GM18873 (cell line): ENCODE measurements at regions not wholly inside any gene's neighbourhood (a gene's known extent, or its start where the extent isn't known, plus 50 kb on each side); places are given as distances from the start of the nearest gene placed in this dataset.
"Not testable (repeated sequence)": the region's sequence is repeated elsewhere in the genome, so short reads cannot be mapped to it uniquely, and the experiment has no call there.

Source experiments
- ATAC-seq: cut with Tn5 transposase; IDR thresholded peaks from one replicate; pipeline ENCODE4 v1.9.1; 2021; ENCODE audit warnings: mild to moderate bottlenecking, moderate library complexity, moderate number of reproducible peaks; ENCODE audit not compliant: unreplicated experiment, low FRiP score

GRCh38 chr1:208460823-208461222 lies 216.6 kb upstream of the PLXNA2 start:
- no peak for ATAC-seq

- no peak for ATAC-seq
Observed at GRCh38 chr1:208461680-208462079, 217.5 kb upstream of the PLXNA2 start.

DNA sequence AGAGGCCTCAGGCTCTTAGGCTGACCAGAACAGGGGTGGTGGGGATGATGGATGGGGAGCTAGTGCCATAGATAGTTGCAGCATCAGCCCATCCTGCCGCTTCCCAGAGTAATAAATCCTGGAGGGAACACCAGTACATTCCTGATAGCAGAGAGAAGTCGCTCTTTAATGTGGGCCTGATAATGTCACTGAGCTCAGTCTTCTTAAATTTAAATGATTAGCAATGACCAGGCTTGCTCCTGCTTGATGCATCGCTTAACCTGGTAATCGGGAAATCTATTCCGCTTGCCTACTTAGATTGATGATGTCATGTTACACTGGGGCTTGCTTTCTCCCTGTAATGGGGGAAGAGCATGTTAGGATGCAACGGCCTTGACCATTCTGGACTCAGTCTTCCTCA lies 218.6 kb upstream of the PLXNA2 start:
- no peak for ATAC-seq

DNA sequence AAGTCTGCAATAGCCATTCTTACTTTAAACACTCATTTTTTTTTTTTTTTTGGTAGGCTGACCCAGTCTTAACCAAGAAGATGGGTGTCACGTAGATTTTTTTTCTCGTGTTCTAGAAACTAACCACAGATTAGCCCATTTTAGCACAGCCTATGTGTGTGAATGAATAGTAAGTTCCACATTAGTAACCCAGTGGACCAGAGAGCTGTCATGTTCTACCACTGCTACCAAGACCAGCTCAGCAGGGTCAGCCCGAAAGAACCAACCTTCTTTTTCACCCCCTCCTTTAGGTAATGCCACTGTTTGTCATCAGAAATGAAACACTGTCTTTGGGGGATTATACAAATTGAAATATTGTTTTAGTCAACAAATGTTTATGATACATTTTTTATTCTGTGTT lies 221.1 kb upstream of the PLXNA2 start:
- no peak for ATAC-seq

- no peak for ATAC-seq
Observed at GRCh38 chr1:208465786-208466590, 221.8 kb upstream of the PLXNA2 start.

DNA sequence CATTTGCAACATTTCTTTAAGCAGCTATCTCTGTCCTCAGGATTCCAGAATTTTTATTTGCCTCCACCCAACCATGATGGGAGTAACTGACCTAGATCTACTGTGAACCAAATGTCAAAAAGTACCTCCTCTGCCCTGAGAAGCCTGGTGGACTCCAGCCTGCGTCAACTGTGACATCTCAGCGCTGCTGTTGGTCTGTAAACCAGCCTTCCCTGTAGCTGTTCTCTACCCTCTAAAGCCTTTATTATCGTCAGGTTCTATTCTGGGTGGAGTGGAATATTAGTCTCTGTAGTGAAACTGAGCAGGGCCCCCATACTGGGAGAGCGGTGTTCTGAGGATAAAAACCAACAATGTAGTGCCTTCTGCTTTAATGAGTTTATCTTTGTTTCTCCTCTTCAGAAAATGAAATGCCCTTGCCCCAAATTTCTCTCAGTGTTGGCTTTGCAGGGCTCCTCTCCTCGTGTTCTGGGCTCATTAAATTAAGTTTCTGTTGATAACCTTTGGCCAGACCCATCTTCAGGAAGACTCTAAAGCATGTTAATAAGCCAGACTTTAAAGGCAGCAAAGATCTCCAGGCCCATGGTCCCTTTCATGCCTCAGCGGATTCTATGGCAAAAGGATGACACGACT lies 223.1 kb upstream of the PLXNA2 start:
- ATAC-seq = no peak

DNA sequence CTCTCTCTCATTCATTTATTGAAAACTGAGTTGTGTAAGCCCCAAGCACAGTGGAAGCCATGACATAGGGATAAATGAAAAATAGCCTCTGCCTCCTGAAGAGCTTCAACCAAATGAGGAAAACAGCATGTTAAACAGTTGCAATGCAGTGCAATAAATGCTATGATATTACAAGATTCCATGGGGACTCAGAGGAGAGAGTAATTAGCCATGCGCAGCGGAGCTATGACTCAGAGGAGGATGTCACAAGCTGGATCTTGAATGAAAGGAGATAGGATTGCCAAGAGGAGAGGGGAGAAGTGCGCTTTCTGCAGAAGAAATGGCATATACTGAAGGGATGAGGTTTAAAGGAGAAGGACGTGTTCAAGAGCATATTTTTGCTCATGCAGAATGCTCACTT lies 231.3 kb upstream of the PLXNA2 start:
- ATAC-seq = no peak

DNA sequence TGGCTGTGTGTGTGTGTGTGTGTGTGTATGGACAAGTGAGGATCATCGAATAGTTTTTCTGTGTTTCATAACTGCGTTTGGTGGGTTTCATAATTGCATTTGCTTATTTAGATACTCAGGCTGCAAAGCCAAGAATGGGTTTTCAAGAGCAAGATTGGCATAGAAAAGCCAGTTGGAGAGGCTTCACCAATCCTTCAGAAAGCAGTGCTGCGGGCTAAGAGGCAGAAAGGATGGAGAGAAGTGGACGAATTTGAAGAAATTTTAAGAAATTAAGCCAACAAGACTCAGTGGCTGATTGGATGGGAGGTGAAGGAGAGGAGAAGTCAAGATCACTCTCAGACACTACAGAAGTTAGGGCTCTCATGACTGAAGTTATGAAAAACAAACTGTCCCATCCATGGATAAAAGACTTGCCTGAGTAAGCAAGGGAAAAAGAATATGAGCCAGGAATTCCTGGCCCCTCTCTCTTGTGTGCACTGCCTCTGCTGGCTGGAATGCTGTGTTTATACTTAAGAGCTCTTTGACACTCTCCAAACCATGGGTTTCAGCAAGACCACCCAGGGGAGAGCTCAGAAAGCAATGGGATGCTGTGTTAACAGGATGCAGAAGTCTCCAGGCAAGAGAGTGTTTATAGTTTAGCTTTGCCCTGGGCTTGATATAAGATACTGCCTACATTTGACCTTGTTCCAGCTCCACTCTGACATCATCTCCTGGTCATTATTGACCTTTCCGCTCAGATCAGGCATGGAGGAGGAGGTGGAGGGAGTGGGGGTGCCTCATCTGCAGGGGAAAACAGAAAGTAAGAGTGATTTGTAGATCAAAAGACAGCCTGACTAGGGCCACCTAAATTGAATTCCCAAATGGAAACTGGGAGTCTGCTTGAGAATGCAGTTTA lies 232.0 kb upstream of the PLXNA2 start:
- no peak for ATAC-seq

- ATAC-seq = no peak
Observed at GRCh38 chr1:208476846-208477170, 232.6 kb upstream of the PLXNA2 start.

GRCh38 chr1:208479435-208479834 lies 235.3 kb upstream of the PLXNA2 start:
- ATAC-seq = no peak

DNA sequence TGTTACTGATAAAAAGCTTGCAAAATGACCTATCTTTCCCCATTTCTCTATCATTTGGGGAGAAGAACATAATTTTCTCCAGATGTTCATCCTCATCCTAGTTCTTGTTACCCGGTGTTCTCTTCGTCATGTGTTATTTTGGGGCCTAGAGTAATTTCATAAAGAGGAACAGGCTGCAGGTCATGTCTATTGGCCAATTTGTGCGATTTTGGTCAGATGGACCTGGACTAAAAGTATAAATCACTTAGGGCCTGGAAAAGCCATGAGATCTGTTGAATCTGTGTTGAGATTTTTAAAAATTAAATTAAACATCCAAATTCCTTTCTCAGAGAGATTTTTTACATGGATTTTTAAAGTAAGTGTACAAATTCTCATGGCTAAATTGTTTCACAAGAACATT lies 241.3 kb upstream of the PLXNA2 start:
- no peak for ATAC-seq

DNA sequence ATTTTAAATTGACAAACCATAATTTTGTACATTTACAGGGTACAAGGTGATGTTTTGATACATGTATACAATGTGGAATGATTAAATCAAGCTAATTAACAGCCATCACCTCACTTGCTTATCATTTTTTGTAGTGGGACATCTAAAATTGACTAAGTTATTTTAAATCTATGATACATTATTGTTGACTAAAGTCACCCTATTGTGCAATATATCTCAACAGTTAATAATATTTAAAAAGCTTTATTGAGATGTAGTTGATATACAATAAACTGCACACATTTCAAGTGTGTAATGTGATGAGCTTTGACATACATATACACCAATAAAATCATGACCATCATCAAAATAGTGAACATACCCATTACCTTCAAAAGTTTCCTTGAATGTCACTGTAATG lies 242.5 kb upstream of the PLXNA2 start:
- no peak for ATAC-seq

- not testable (repeated sequence) for ATAC-seq
Observed at GRCh38 chr1:208488432-208488831, 244.2 kb upstream of the PLXNA2 start.

DNA sequence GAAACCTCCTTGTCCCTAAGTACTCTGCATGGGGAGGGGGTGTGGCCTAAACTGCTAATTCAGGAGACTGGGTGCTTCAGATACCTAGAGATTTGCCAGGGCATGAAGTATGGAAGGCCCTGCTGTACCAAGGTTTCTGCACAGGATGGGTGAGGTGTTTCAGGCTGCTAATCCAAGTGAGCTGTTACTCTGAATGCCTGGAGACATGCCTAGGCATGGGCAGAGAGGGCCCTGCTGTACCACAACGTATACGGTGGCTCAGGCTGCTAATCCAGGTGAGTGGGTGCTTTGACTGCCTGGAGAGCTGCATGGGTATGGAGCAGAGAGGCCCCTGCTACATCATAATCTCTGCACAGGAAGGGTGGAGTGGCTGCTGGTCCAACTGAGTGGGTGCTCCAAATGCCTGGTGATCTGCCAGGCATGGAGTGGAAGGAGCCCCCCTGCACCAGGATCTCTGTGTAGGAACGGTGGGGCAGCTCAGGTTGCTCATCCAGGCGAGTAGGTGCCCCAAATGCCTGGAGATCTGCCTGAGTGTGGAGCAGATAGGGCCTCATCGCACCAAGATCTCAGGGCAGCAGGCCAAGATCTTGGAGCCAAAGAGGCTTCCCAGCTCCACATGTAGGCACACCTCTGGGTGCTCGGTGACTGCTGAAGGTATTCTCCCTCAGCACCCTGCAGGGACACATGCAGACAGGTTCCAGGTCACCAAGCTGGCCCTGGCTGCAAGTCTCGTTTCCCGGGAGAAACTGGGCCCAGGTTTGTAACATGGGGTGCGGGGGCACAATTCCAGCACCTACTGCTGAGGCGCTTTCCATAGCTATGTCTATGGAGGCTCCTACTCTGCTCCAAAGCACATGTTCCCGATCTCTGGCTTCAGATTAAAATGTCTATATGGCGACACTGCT lies 252.5 kb upstream of the PLXNA2 start:
- no peak for ATAC-seq

DNA sequence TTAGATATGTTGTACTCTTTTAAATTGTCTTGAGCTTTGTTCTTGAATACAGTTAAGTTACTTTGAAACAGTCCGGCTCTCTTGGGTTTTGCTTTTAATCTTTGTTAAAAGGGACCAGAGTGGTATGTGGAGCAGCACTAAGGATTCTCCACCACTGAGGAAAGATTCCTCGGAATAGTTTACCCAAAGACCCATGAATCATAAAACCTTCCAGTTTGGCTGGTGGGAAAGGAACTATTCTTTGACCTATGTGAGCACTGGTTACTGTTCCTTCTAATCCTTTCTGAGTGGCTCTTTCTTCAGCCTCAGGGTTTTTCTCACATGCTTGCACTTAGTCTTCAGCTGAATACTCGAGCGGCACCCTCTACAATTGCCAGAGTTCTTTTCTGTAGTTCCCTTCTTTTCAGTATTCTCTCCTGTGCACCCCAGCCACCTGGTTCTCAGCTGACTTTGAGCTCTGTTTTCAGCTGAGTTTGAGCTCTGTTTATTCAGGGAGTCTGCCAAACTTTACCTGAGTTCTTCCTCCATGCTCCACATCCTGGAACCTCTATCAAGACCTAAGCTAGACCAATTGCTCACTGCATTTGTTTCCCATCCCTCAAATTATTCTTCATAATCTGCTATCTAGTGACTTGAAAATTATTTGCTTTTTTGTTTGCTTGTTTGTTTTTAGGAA lies 253.8 kb upstream of the PLXNA2 start:
- ATAC-seq = no peak

DNA sequence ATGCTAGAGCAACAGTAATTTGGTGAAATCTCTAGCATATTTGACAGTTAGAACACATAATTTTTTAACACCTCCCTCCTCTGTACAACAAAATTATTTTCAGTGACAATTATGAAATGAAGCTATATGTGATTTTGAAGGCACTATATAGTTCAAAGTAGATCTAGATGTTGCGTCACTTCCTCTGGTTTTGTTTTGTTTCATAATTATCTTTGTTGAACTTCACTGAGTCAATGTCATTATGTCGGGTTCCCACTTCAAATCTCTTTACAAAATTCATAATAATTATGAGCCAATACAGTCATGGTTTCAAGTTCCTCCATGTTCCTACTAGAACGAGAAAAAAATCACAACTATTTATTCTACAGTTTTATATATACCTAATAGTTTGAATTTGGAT lies 254.8 kb upstream of the PLXNA2 start:
- ATAC-seq = no peak

DNA sequence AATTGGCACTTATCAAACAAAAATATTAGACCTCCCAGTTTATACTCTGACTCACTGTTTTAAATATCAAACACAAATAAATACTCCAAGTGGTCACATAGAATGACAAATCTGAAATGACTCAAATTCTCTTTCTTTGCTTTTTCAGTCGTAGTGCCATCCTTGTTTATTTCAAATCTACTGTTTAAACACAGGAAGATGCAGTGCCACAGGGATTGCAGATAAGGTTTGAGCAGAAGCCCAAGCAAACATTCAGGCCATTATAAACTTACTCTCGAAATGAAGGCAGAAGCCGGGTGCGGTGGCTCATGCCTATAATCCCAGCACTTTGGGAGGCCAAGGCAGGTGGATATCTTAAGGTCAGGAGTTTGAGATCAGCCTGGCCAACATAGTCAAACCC lies 255.4 kb upstream of the PLXNA2 start:
- ATAC-seq = no peak

GRCh38 chr1:208500375-208500774 lies 256.2 kb upstream of the PLXNA2 start:
- ATAC-seq = no peak

- ATAC-seq = no peak
Observed at GRCh38 chr1:208501542-208501941, 257.4 kb upstream of the PLXNA2 start.

- no peak for ATAC-seq
Observed at GRCh38 chr1:208503787-208504186, 259.6 kb upstream of the PLXNA2 start.
